Neural progenitor cell (in vitro differentiated cells): ENCODE measurements at regions not wholly inside any gene's neighbourhood (a gene's known extent, or its start where the extent isn't known, plus 50 kb on each side); places are given as distances from the start of the nearest gene placed in this dataset.

Source experiments
- EZH2 ChIP-seq: fragments of 200-600 bp; sonication (generic); IDR thresholded peaks from 2 replicates; pipeline ENCODE4 v1.6.1; 2017; ENCODE audit warnings: antibody characterized with exemption, mild to moderate bottlenecking, moderate library complexity
- TF ChIP-seq, protein P1 (sequence below): fragments of 200-600 bp; sonication (generic); IDR thresholded peaks from 2 replicates; pipeline ENCODE4 v1.5.1; 2017; ENCODE audit warnings: antibody characterized with exemption, mild to moderate bottlenecking

DNA sequence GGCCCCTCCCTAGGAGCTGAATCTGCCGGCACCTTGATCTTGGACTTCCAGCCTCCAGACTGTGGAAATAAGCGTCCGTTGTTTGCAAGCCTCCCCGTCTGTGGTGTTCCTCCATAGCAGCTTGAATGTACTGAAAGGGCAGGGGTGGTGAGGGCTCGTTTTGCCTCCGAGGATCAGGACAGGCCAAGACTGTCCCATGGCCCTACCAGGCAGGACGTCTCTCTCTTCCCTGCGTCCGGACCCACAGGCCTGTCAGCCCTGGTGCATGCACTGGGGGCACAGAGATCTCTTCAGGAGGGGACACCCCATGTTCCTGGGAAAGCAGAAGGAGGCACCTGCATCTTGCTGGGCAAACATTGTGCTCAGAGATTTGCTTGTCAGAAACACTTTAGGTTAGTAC is 156.3 kb upstream of the C1orf174 start:
- TF ChIP-seq, protein P1, sequence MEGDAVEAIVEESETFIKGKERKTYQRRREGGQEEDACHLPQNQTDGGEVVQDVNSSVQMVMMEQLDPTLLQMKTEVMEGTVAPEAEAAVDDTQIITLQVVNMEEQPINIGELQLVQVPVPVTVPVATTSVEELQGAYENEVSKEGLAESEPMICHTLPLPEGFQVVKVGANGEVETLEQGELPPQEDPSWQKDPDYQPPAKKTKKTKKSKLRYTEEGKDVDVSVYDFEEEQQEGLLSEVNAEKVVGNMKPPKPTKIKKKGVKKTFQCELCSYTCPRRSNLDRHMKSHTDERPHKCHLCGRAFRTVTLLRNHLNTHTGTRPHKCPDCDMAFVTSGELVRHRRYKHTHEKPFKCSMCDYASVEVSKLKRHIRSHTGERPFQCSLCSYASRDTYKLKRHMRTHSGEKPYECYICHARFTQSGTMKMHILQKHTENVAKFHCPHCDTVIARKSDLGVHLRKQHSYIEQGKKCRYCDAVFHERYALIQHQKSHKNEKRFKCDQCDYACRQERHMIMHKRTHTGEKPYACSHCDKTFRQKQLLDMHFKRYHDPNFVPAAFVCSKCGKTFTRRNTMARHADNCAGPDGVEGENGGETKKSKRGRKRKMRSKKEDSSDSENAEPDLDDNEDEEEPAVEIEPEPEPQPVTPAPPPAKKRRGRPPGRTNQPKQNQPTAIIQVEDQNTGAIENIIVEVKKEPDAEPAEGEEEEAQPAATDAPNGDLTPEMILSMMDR = no peak
- no peak for TF ChIP-seq EZH2
